ENCODE measurements at regions not wholly inside any gene's neighbourhood (a gene's known extent, or its start where the extent isn't known, plus 50 kb on each side); places are given as distances from the start of the nearest gene placed in this dataset.

DNA sequence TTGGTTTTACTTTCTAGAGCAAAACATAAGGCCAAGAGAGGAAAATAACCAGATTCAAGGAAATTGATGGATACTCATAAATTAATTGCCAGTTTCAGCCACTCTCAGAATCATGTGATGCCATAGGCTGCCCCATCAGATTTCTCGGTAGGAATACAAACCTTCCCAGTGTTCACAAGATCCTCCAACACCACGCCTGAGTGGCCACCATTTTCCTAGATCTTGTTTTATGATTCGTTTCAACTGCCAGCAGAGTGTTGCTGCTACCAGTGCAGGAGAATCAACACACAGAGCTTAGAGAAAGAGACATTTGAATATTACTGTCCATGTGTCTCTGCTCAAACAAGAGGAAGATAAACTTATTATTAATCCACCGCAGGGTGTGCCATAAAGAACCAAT lies 434.2 kb upstream of the CDH4 start:
- DNase-seq = no peak

GRCh38 chr20:60819511-60819910 lies 432.6 kb upstream of the CDH4 start:
- no peak for DNase-seq

DNA sequence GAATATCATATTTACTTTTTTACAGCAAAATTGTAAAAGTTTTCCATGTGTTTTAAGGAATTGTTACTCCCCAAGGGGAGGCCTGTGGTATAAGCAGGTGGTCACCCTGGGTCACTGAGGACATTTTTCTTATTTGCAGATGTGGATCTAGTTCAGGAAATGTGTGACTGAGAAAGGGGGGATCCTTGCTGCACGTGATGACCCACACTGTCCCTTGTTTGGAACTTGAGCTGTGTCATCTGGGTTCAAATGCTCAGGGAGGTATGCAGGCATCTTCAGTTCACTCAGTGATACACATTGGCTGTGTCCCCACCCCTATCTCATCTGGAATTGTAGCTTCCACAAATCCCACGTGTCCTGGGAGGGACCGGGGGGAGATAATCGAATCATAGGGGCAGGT lies 431.9 kb upstream of the CDH4 start:
- no peak for DNase-seq

GRCh38 chr20:60820918-60821317 lies 431.1 kb upstream of the CDH4 start:
- DNase-seq = no peak

DNA sequence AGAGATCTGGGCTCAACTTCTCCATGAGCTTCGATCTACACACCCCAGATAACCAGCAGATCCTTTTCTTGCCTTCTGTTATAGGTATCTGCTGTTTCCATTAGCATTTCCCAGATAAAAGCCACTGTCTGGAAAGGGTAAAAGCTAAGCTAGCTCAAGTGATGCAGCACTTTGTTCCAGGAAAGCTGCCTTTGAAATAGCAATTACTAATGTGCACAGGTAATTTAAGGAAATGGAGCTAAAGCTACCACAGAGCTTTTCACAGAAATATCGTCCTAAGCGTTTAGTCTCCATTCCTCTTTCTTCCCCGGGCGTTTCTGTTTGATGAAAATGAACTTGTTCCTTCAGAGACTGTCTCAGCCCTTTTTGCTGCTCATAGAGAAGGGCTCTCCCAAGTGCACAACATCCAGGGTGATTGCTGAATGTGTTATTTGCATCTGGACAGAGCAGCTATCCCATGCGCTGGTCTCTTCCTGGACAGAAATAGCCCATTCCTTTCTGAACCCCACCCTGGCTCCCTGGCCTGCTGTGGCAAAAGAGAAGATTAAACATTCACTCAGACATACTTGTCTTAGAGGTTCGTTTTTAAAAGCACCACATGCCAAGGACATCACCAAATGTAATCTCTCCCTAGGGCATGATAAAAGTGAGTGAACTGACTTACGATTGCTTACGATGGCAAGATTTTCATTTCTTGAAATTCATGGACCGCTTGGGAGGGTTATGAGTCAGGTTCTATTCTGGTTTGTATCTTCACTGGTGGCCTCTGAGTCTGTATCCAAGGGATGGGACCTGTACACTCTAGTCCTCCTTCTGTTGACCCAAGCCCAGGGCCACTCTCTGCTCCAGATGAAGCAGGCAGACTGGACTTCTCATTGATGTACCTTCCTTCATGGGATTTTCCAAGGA lies 429.1 kb upstream of the CDH4 start:
- DNase-seq = no peak

- DNase-seq = no peak
Measured at GRCh38 chr20:60835876-60836275, 416.2 kb upstream of the CDH4 start.

- DNase-seq = no peak
Measured at GRCh38 chr20:60837173-60837770, 414.8 kb upstream of the CDH4 start.

DNA sequence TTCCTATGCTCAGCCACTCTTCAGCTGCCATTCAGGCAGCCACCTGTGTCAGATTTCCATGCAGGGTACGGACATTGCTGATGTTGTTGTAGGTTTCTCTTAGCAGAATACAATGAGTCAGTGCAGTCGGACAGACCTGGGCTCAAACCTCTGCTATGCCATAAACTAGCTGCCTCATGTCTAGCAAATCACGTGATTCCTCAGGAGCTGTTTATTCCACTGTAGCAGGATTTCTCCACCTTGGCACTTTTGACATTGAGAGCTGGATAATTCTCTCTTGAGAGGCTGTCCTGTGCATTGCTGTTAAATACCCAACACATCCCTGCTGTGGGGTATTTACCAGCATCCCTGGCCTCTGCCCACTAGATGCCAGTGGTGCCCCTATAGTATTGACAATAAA lies 413.8 kb upstream of the CDH4 start:
- DNase-seq = no peak

- DNase-seq = no peak
Measured at GRCh38 chr20:60840971-60841370, 411.1 kb upstream of the CDH4 start.

DNA sequence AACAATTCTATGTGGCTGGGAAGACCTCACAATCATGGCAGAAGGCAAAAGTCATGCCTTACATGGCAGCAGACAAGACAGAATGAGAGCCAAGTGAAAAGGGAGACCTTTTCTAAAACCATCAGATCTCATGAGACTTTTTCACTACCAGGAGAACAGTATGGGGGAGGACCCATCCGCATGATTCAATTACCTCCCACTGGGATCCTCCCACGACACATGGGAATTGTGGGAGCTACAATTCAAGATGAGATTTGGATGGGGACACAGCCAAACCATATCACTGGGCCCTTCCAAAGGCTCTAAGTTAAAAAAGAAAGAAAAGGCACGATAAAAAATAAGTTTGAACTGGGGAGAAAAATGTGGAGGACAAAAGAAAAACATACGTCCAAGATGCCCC lies 406.9 kb upstream of the CDH4 start:
- DNase-seq = no peak

DNA sequence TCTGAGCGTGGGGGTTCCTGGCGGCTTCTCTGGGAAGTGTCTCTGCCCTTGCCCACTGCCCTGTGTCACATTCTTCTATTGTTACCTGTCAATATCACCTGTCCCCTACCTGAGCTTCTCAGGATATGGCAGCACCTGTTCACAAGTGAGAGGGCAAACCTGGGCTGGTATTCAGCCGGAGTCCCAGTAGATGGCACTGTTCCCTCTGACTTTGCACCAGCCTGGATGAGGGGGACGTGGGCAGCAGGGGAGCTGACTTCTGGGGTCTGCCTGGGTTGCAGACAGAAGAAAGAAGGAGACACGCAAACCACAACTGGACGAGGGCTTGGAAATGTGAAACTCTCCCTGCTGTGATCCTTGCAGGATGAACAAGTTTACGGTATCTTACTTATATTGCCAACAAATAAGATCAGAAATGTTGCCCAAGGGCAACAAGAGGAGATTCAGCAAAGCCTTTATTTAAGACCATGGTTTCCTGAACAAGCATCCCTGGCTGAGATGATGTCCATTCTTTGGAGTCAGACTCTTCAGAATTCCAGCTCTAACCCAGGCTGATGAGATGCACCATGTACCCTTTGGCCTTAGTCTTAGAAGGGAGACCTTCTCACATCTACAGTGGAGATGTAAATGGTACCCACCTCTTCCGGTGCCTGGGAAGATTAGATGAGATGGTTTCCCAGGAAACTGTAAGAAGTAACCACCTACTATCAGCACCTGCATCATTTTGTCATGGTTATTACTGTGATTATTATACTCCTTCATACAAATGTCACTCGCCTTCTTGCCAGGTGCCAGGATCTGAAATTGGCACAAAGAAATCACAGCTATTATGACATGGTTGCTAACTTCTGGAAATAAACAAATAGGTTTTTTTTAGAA lies 400.0 kb upstream of the CDH4 start:
- DNase-seq = no peak

DNA sequence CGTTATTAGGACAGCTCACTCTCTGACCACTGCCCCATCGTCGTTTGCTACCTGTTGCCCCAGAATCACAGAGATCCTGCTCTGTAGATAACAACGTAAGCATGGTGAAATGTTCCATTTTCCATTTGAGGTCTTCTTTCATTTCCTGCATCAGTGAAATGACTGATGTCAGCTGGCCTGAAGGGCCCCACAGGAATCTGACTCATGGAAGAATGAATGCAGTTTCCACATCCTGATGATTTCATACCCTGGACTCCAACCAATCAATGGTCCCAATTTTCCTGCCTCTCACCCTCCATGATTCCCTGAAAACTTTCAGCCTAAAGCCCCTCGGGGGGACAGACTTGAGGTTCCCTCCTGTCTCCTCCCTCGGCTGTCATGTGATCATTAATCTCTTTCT lies 394.4 kb upstream of the CDH4 start:
- no peak for DNase-seq

GRCh38 chr20:60862601-60863000 lies 389.5 kb upstream of the CDH4 start:
- no peak for DNase-seq

DNA sequence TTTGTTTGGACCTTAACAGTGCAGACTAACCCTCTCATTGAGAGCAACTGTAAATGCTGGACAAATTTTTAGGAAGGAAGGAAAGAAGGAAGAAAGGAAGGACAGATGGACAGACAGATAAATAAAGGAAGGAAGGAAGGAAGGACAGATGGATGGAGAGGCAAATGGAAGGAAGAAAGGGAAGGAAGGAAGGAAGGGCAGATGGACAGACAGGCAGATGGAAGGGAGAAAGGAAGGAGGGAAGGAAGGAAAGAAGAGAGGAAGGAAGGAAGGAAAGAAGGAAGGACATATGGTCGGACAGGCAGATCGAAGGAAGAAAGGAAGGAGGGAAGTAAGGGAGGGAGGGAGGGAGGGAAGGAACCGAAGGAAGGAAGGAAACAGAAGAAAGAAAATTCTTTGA lies 388.5 kb upstream of the CDH4 start:
- no peak for DNase-seq

DNA sequence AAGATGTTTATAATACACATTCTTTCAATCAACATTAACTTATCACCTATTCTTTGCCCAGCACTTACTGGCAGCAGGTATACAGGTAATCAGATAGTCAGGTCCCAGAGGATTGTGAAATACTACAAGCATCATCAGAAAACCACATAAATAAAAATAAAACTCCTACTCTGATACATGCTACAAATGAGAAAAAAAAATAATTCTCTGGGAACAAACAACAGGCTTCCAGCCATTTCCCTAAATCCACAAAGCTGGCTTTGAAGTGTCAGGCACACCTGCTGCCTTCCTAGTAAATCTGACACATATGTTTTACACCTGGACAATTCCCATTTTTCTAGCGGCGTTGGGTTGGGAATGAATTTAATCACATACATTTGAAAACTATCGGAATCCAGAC lies 384.5 kb upstream of the CDH4 start:
- no peak for DNase-seq

GRCh38 chr20:60868316-60868891 lies 383.7 kb upstream of the CDH4 start:
- DNase-seq = no peak

GRCh38 chr20:60869087-60869486 lies 383.0 kb upstream of the CDH4 start:
- DNase-seq = no peak

DNA sequence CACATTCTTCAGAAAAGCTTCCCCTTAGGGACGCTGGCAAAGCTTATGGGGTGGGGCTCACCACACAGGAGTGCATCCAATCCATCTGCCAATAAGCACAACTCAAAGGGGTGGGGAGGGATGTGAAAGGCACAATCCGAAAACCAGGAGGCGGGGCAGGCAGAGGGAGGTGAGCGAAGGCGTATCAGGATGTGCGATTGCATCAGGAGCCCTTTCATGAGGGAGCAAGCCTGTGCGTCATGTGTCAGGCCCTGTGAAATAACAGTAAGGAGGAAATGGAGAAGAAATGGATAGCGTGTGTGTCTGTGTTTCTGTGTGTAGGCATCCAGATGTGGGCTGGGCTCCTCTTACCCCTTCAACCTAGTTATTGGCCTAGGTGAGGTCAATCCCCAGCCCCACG lies 382.4 kb upstream of the CDH4 start:
- no peak for DNase-seq

DNA sequence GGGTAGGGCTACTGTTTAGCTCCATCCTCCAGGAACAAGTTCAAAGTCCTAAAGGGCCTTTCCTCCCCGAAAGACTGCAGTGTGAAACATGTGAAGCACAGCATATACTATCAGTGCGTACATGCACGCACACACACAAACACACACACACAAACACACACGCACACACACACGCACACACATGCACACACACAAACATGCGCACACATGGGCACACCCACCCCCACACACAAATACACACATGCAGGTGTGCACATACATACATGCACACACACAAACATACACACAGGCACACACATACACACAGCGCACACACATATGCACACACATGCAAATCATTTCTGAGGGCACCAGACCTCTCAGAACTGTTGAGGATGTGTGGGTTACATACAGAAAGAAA lies 382.0 kb upstream of the CDH4 start:
- no peak for DNase-seq

DNA sequence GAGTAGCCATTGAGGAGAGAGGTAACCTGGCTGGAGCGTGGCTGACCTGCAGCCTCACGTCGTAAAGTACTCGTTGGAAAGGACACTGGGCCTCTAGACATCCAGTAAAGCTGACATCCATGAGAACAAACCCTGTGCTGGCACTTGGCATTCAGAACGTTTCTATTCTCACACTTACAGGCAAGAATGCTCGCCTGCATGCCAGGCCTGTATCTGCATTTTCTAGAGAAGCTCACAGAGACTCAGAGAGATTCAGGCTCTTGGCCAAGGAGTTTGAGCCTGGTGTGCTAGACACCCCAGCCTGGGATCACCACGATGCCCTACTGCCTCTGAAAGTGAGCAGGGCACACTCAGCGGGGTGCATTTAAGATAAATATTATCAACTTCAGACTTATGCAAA lies 379.8 kb upstream of the CDH4 start:
- DNase-seq = no peak

- DNase-seq = no peak
Measured at GRCh38 chr20:60877071-60877857, 374.8 kb upstream of the CDH4 start.

DNA sequence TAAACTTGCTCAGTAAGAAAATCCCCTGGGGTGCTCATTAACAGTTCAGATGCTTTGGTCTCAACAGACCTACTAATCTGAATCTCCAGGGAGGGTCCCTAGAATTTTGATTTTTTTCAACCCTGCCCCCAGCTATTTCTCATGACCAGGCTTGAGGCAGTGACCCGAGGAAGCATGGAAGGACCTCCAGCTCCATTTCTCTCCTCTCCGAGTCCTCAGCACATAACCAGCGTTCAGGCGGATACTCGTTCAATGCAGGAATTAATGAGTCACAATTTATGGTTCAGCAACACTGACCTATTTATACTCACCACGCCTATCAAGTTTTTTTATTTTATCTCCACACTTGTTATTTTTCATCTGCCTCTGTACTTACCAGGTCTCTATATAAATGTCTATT lies 369.2 kb upstream of the CDH4 start:
- DNase-seq = no peak

GRCh38 chr20:60883496-60883895 lies 368.6 kb upstream of the CDH4 start:
- no peak for DNase-seq

Measured in NK-92 treated with Interleukin-12 subunit alpha and Interleukin-12 subunit beta, amount 100 ng/mL, for 24 hours (cell line).